ENCODE measurements at regions not wholly inside any gene's neighbourhood (a gene's known extent, or its start where the extent isn't known, plus 50 kb on each side); places are given as distances from the start of the nearest gene placed in this dataset.

GRCh38 chr7:12889391-12889790 is 202.0 kb downstream of the ARL4A start:
- Mint-ChIP-seq H3K4me1 (no peaks in the 10 kb centered on the region), H3K9me3 (no peaks in the 10 kb centered on the region), H3K36me3 (ENCODE audit: low read depth) (no peaks in the 10 kb centered on the region), H3K27me3 (ENCODE audit: low read depth) (no peaks in the 10 kb centered on the region), H3K4me3 (no peak overlapping the region), H3K27ac (ENCODE audit: unreplicated experiment) (no peak overlapping the region)
- TF ChIP-seq, protein P1, sequence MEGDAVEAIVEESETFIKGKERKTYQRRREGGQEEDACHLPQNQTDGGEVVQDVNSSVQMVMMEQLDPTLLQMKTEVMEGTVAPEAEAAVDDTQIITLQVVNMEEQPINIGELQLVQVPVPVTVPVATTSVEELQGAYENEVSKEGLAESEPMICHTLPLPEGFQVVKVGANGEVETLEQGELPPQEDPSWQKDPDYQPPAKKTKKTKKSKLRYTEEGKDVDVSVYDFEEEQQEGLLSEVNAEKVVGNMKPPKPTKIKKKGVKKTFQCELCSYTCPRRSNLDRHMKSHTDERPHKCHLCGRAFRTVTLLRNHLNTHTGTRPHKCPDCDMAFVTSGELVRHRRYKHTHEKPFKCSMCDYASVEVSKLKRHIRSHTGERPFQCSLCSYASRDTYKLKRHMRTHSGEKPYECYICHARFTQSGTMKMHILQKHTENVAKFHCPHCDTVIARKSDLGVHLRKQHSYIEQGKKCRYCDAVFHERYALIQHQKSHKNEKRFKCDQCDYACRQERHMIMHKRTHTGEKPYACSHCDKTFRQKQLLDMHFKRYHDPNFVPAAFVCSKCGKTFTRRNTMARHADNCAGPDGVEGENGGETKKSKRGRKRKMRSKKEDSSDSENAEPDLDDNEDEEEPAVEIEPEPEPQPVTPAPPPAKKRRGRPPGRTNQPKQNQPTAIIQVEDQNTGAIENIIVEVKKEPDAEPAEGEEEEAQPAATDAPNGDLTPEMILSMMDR (conservative IDR thresholded peaks at IDR 0.05): no peak
- DNase-seq (ENCODE audit: low read depth, low spot score): no peak

- Mint-ChIP-seq H3K4me3 (no peak overlapping the region), H3K4me1 (no peaks in the 10 kb centered on the region), H3K36me3 (ENCODE audit: low read depth) (no peaks in the 10 kb centered on the region), H3K9me3 (no peaks in the 10 kb centered on the region), H3K27me3 (ENCODE audit: low read depth) (no peaks in the 10 kb centered on the region), H3K27ac (ENCODE audit: unreplicated experiment) (no peak overlapping the region)
- TF ChIP-seq, protein P1 (conservative IDR thresholded peaks at IDR 0.05): no peak
- no peak for DNase-seq (ENCODE audit: low read depth, low spot score)
These were observed 203.2 kb downstream of the ARL4A start for GRCh38 chr7:12890586-12890985.

DNA sequence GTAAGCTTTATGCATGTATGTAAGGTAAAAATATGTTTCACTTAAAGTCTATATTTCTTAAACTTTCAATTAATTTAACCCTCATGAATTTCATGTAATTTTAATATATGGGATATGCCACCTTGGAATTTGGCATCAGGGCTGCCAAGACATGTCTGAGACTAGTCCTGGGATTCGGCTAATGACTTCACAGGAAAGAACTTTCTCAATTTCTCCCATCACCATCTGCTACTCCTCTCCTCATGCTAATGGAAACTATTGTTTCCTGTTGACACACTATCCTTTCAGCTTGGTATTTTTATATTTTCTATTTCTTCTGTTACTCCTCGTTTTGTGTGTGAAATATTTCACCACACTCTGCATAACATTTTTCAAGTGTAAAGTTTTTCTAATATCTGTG is 205.9 kb downstream of the ARL4A start:
- no peak for DNase-seq (ENCODE audit: low read depth, low spot score)
- no peak overlapping the region for H3K27ac Mint-ChIP-seq (ENCODE audit: unreplicated experiment)
- no peaks in the 10 kb centered on the region for H3K36me3 Mint-ChIP-seq (ENCODE audit: low read depth)
- no peak overlapping the region for H3K4me3 Mint-ChIP-seq
- TF ChIP-seq, protein P1 (conservative IDR thresholded peaks at IDR 0.05): no peak
- no peaks in the 10 kb centered on the region for H3K27me3 Mint-ChIP-seq (ENCODE audit: low read depth)
- peaks cover 4% of the 10 kb centered on the region for H3K4me1 Mint-ChIP-seq
- H3K9me3 Mint-ChIP-seq: no peaks in the 10 kb centered on the region

- Mint-ChIP-seq H3K4me1 (peaks cover 7% of the 10 kb centered on the region), H3K9me3 (peaks cover 3% of the 10 kb centered on the region), H3K27me3 (ENCODE audit: low read depth) (no peaks in the 10 kb centered on the region), H3K27ac (ENCODE audit: unreplicated experiment) (no peak overlapping the region), H3K4me3 (no peak overlapping the region), H3K36me3 (ENCODE audit: low read depth) (no peaks in the 10 kb centered on the region)
- TF ChIP-seq, protein P1 (conservative IDR thresholded peaks at IDR 0.05): no peak
- DNase-seq (ENCODE audit: low read depth, low spot score): no peak
These were observed 207.9 kb downstream of the ARL4A start for GRCh38 chr7:12895296-12895695.

GRCh38 chr7:12896316-12896715 is 208.9 kb downstream of the ARL4A start:
- Mint-ChIP-seq H3K27ac (ENCODE audit: unreplicated experiment) (no peak overlapping the region), H3K36me3 (ENCODE audit: low read depth) (no peaks in the 10 kb centered on the region), H3K27me3 (ENCODE audit: low read depth) (no peaks in the 10 kb centered on the region), H3K4me3 (no peak overlapping the region), H3K4me1 (peaks cover 7% of the 10 kb centered on the region), H3K9me3 (peaks cover 3% of the 10 kb centered on the region)
- TF ChIP-seq, protein P1 (conservative IDR thresholded peaks at IDR 0.05): no peak
- DNase-seq (ENCODE audit: low read depth, low spot score): no peak

DNA sequence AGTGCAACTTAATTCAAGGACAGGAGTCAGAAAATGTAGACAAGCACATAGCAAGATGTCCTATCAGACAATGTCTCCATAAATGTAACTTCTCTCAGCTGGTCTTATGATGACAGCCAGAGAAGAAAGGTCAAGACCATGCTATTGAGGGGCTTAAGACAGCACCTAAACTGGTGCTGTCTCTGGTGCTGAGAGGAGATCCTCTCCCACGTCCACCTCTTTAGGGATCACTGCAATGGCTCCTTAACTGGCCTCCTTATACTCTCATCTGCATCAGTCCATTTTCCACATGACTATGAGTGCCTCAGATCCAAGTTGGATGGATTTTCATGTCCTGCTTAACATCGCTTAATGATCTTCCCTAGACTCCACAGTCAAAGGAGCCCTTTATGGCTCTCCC is 210.6 kb downstream of the ARL4A start:
- DNase-seq (ENCODE audit: low read depth, low spot score): no peak
- no peak overlapping the region for H3K27ac Mint-ChIP-seq (ENCODE audit: unreplicated experiment)
- no peaks in the 10 kb centered on the region for H3K27me3 Mint-ChIP-seq (ENCODE audit: low read depth)
- H3K9me3 Mint-ChIP-seq: peaks cover 3% of the 10 kb centered on the region
- TF ChIP-seq, protein P1 (conservative IDR thresholded peaks at IDR 0.05): no peak
- no peaks in the 10 kb centered on the region for H3K36me3 Mint-ChIP-seq (ENCODE audit: low read depth)
- no peak overlapping the region for H3K4me3 Mint-ChIP-seq
- peaks cover 7% of the 10 kb centered on the region for H3K4me1 Mint-ChIP-seq
